Activated CD4-positive, alpha-beta T cell treated with anti-CD3 and anti-CD28 coated beads, Interleukin-10, Interleukin-2, amounts not matched to agents 100 ng/mL and 50 ng/mL, durations not matched to agents 16 hours and 8 hours (primary cell): ENCODE measurements at regions not wholly inside any gene's neighbourhood (a gene's known extent, or its start where the extent isn't known, plus 50 kb on each side); places are given as distances from the start of the nearest gene placed in this dataset.
A peak's percentile ranks its signal among the peaks of the same experiment; 100 is the strongest.

ENCODE experiments used
- DNase-seq: peaks from one replicate; pipeline ENCODE4 v3.0.0-alpha.2; 2020

GRCh38 chr14:100638211-100638855, 51.1 kb upstream of the BEGAIN start:
- no peak for DNase-seq

GRCh38 chr14:100639280-100639679, 52.1 kb upstream of the BEGAIN start:
- DNase-seq, result no peak

- peak; percentile 90 for DNase-seq
These were observed 53.5 kb upstream of the BEGAIN start for GRCh38 chr14:100640471-100641273.

- no peak for DNase-seq
These were observed 54.1 kb upstream of the BEGAIN start for GRCh38 chr14:100641274-100641860.

GRCh38 chr14:100643426-100643825, 56.2 kb upstream of the BEGAIN start:
- no peak for DNase-seq

- no peak for DNase-seq
These were observed 57.2 kb upstream of the BEGAIN start for GRCh38 chr14:100644383-100644782.

GRCh38 chr14:100644784-100645183, 57.6 kb upstream of the BEGAIN start:
- DNase-seq, result no peak

GRCh38 chr14:100645196-100645981, 58.2 kb upstream of the BEGAIN start:
- DNase-seq, result peak; percentile 90

GRCh38 chr14:100645982-100646314, 58.7 kb upstream of the BEGAIN start:
- no peak for DNase-seq

GRCh38 chr14:100648474-100649172, 61.4 kb upstream of the BEGAIN start:
- DNase-seq, result no peak

- no peak for DNase-seq
These were observed 61.9 kb upstream of the BEGAIN start for GRCh38 chr14:100649173-100649519.

- DNase-seq, result no peak
These were observed 64.8 kb upstream of the BEGAIN start for GRCh38 chr14:100651999-100652508.

GRCh38 chr14:100652744-100653143, 65.5 kb upstream of the BEGAIN start:
- DNase-seq, result no peak

GRCh38 chr14:100653409-100653808, 66.2 kb upstream of the BEGAIN start:
- DNase-seq, result peak; percentile 39

GRCh38 chr14:100654025-100654813, 67.0 kb upstream of the BEGAIN start:
- DNase-seq, result no peak

- DNase-seq, result peak; percentile 45
These were observed 67.9 kb upstream of the BEGAIN start for GRCh38 chr14:100654814-100655740.

GRCh38 chr14:100655741-100656085, 68.5 kb upstream of the BEGAIN start:
- DNase-seq, result no peak

- DNase-seq, result no peak
These were observed 69.7 kb upstream of the DLK1 start for GRCh38 chr14:100656996-100657395.

GRCh38 chr14:100657780-100658179, 68.9 kb upstream of the DLK1 start:
- no peak for DNase-seq

- no peak for DNase-seq
These were observed 68.4 kb upstream of the DLK1 start for GRCh38 chr14:100658181-100658886.
